GM21786 (cell line): ENCODE measurements at regions not wholly inside any gene's neighbourhood (a gene's known extent, or its start where the extent isn't known, plus 50 kb on each side); places are given as distances from the start of the nearest gene placed in this dataset.

ENCODE experiments used
- ATAC-seq: cut with Tn5 transposase; IDR thresholded peaks from one replicate; pipeline ENCODE4 v1.9.1; 2021; ENCODE audit not compliant: unreplicated experiment

DNA sequence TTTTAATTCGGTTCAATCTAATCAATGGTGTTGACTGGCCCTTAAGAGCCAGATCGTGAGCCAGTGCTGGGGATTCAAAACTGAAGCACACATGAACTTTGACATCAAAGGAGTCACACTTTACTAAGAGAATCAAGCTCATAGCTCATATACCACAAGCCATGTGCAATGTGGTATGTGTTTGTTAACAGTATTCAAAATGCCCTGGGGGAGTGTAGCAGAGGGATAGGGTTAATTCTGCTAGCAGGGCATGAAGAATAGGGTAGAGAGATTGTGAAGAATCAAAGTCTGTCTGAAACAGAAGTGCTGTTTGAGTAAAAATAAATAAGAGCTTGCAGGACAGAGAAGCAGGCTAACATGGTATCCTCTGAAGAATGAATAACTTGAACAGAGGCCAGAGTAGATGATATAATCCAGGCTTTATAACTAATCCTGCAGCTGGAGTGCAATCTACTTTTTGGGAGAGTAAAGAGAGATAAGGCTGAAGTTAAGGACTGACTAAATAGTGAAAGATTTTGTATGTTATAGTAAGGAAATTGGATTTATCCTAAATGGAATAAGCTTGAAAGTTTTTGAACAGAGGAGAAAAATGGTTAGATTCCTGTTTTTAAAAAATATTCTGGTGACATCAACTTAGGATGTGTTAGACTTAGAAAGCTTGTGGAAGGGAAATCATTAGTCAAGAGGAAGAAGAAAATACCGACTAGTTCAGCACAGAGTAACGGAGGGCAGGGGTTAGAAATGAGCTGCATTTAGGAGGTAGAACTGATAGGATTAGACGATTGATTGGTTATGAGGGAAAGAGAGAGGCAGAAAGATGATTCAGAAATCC lies 292.0 kb downstream of the NFKBIZ start:
- no peak for ATAC-seq

DNA sequence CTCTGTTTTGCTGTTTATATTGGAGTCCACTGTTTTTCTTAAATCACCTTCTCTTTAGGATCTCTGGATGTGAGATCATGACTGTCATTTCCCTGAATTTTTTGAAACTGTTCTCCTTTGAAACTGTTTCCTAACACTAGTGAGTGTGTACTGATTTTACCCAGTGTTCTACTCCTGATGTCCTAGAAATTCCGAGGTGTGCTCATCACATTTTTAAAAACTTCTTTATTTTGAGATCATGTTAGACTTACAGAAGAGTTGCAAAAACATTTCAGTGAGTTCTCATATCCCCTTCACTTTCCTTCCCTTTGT lies 292.6 kb downstream of the NFKBIZ start:
- no peak for ATAC-seq

- no peak for ATAC-seq
Measured at GRCh38 chr3:102142379-102143060, 292.3 kb upstream of the ZPLD1 start.

- ATAC-seq: no peak
Measured at GRCh38 chr3:102143536-102143935, 291.3 kb upstream of the ZPLD1 start.

- ATAC-seq: no peak
Measured at GRCh38 chr3:102144063-102144462, 290.8 kb upstream of the ZPLD1 start.

DNA sequence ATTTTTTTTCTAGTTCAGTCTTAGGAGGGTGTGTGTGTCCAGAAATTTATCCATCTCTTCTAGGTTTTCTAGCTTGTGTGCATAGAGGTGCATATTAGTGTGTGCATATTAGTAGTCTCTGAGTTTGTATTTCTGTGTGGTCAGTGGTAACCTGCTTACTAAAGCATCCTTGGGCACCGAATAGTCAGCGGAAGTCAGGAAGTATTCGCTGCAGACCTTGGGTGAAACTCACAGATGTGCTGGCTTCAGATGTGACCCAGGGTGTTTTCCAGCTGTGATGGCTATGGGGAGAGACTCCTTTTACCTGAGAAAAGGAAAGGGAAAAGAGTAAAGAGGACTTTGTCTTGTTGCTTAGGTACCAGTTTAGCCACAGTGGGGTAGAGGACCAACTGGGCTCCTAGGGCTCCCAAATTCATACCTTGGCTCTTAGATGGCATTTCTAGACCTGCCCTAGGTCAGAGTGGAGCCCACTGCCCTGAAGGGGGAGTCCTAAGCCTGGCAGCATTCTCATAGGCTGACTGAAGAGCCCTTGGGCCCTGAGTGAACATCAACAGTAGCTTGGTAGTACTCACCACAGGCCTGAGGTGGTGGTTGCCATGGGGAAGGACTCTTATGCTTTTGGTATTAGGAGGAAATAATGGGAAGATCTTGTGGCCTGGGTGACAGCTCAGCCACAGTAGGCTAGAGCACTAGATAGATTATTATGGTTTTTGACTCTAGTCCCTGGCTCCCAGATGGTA lies 286.0 kb upstream of the ZPLD1 start:
- no peak for ATAC-seq

GRCh38 chr3:102151935-102152334 lies 282.9 kb upstream of the ZPLD1 start:
- no peak for ATAC-seq

- ATAC-seq: no peak
Measured at GRCh38 chr3:102156426-102156825, 278.4 kb upstream of the ZPLD1 start.

DNA sequence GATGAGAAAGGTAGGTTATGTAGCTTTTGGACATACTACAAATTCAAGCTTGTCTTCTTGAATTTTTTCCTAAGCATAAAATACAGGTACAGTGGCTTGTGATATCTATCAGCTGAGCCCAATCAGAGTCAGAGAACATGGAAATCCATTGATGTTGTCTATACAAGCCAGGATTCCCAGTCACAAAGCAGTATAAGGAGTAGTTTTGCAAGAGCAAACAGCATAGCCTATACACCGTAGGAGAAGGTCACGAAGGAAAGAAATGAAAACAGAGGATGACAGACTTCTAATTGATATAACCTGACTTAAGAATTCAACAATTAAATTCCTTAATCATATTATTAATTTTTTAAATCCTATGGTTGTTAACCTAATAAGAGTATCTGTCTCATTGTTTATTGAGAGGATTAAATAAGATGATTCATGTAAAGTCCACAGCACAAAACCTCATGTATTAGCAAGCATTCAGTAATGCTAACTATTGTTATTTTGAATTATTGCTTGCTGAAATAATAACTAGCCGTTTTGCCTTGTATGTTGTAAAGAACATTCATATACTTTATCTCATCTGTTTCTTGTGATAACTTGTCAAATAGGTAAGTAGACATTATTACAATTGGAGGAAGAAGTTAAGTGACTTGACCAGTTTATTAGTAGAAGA lies 276.6 kb upstream of the ZPLD1 start:
- no peak for ATAC-seq

DNA sequence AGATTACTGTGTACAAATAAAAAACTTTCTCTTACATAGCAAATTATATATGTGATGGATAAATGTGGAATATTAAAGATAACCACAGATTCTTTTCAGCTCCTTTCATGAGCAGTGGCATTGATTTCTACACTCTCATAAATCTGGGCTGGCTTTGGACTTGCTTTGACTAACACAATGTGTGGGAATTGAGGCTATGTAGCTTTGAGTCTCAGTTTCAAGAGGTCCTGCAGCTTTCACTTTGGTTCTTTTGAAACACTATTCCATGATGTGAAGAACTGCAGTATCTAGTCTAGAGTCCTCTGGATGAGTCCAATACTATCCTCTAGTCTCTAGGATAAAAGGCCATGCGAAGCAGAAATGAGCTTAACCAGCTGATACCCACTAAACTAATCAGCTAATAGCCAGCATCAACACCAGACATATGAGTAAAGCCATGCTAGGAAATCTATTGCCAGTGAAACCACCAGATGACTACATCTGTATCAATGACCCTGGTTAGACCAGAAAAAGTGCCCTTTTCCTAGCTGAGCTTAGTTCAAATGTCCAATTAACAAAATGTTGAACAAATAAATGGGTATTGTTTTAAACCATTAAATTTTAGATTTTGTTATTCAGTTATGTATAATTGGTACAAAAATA lies 274.9 kb upstream of the ZPLD1 start:
- no peak for ATAC-seq

DNA sequence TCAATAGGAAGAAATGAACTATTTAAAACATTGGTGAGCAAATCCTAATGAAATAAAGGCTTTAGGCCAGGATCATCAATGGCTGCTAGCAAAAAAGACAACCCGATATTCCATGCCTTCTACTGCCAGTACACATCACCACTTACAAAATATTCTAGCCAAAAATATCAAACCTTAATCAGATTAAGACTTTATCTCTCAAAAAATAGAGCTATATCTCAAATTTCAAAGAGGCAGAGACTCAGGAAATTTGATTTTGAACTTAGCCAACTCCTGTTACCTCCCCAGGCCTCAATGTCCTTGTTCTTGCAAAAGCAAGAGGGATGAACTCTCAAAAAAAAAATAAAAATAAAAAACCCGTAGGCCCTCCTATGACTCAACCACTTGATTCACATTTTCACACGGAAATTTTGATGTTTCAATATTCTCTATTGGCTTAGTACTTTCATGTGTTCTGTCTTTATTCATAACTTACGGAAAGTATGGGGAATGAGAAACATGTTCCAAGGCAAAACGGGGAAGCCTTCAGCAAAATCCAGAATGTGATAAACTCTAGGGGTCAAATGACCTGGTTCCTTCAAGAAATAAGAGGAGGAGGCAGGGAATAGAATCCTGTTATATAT lies 273.3 kb upstream of the ZPLD1 start:
- no peak for ATAC-seq

GRCh38 chr3:102162251-102162650 lies 272.6 kb upstream of the ZPLD1 start:
- no peak for ATAC-seq

DNA sequence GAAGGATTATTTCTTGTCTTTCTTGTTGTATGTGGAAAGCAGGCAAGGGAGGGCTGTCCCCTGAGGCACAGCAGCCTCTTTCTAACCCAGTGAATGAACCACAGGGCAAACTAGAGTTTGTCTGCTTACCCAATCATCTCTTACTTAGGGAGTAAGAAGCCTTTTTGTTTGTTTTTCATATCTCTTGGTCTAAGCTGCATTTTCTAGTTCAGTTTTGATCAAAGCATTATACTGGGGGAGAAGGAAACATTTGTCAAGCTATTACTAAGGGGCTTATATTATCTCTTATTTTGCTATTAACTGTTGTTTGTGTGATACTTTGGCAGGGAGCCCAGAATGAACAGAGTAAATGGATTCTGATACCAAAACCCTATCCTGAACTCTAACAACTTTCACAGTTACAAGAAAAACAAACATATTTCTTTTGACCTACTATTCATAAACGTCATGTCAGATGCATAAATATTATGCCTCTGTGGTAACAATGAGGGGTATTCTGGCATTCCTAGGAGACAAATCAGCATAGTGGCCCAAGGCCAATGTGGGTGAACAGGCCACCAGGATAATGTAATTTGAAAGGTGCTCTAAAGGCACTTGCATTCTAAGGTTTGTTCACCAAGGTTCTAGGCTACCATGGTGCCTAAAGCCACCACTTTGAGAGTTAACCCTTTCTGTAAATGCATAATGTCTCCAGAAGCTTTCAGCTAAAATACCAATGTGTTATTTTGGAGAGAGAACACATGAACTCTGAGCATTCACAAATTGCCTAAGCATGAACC lies 271.6 kb upstream of the ZPLD1 start:
- ATAC-seq: no peak

- ATAC-seq: no peak
Measured at GRCh38 chr3:102163818-102164154, 271.0 kb upstream of the ZPLD1 start.

DNA sequence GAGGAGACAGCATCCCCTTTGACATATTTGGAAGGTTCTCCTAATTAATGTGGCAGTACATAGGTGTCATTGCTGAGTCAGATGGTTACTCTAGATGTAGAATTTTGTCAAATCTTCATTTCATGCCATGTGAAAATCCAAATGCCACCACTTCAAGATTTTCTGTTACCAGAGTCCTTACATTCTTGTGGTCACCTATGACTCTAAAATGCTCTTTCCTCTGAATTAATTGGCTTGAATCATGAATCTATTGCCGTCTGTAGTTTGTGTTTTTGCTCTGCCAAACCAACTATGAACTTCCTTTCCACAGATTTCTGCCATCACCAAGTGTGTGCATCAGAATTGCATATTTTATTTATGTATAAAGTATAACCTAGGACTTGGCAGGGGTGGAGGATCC lies 269.4 kb upstream of the ZPLD1 start:
- ATAC-seq: no peak

- ATAC-seq: no peak
Measured at GRCh38 chr3:102169915-102170479, 264.8 kb upstream of the ZPLD1 start.

DNA sequence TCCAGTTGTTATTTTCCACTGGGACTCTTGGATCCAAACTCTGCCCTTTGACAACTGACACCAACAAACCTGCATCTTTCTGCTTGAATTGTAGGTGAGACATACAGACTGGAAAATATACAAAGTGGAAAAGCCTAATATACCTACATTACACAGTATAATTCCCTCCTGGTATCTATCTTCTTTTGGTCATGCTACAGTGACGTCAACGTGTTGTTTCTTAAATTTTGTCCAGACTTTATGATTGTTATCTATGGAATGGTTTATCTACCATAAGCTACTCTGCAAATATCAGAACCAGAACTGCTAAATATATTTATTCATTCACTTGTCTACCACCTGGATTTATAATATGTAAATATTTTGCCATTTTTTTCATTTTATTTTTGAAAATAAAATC lies 264.3 kb upstream of the ZPLD1 start:
- no peak for ATAC-seq

GRCh38 chr3:102174312-102174712 lies 260.5 kb upstream of the ZPLD1 start:
- no peak for ATAC-seq

GRCh38 chr3:102174832-102175374 lies 259.9 kb upstream of the ZPLD1 start:
- no peak for ATAC-seq
